GM21390 (cell line): ENCODE measurements at regions not wholly inside any gene's neighbourhood (a gene's known extent, or its start where the extent isn't known, plus 50 kb on each side); places are given as distances from the start of the nearest gene placed in this dataset.
"Not testable (repeated sequence)": the region's sequence is repeated elsewhere in the genome, so short reads cannot be mapped to it uniquely, and the experiment has no call there.

ENCODE experiments used
- ATAC-seq: cut with Tn5 transposase; IDR thresholded peaks from one replicate; pipeline ENCODE4 v1.9.1; 2021; ENCODE audit not compliant: unreplicated experiment

- no peak for ATAC-seq
Measured at GRCh38 chr21:27814226-27814625, 847.3 kb upstream of the ADAMTS5 start.

- ATAC-seq = no peak
Measured at GRCh38 chr21:27813750-27814149, 846.9 kb upstream of the ADAMTS5 start.

- ATAC-seq = no peak
Measured at GRCh38 chr21:27813344-27813743, 846.5 kb upstream of the ADAMTS5 start.

GRCh38 chr21:27812279-27812678 lies 845.4 kb upstream of the ADAMTS5 start:
- ATAC-seq = no peak

- no peak for ATAC-seq
Measured at GRCh38 chr21:27808923-27809322, 842.0 kb upstream of the ADAMTS5 start.

GRCh38 chr21:27807596-27807995 lies 840.7 kb upstream of the ADAMTS5 start:
- ATAC-seq = no peak

- ATAC-seq = no peak
Measured at GRCh38 chr21:27806281-27806680, 839.4 kb upstream of the ADAMTS5 start.

- no peak for ATAC-seq
Measured at GRCh38 chr21:27805696-27806095, 838.8 kb upstream of the ADAMTS5 start.

- ATAC-seq = no peak
Measured at GRCh38 chr21:27804515-27804914, 837.6 kb upstream of the ADAMTS5 start.

- ATAC-seq = no peak
Measured at GRCh38 chr21:27803571-27803970, 836.7 kb upstream of the ADAMTS5 start.

- peak; percentile 69 for ATAC-seq
Measured at GRCh38 chr21:27802816-27803475, 836.1 kb upstream of the ADAMTS5 start.

GRCh38 chr21:27799861-27800260 lies 833.0 kb upstream of the ADAMTS5 start:
- no peak for ATAC-seq

- no peak for ATAC-seq
Measured at GRCh38 chr21:27796106-27796505, 829.2 kb upstream of the ADAMTS5 start.

GRCh38 chr21:27795418-27795817 lies 828.5 kb upstream of the ADAMTS5 start:
- ATAC-seq = no peak

- no peak for ATAC-seq
Measured at GRCh38 chr21:27793901-27794300, 827.0 kb upstream of the ADAMTS5 start.

- ATAC-seq = no peak
Measured at GRCh38 chr21:27787046-27787445, 820.2 kb upstream of the ADAMTS5 start.

GRCh38 chr21:27779606-27780005 lies 812.7 kb upstream of the ADAMTS5 start:
- ATAC-seq = no peak

GRCh38 chr21:27776925-27777553 lies 810.2 kb upstream of the ADAMTS5 start:
- no peak for ATAC-seq

- ATAC-seq = no peak
Measured at GRCh38 chr21:27772816-27773215, 805.9 kb upstream of the ADAMTS5 start.

GRCh38 chr21:27771938-27772483 lies 805.1 kb upstream of the ADAMTS5 start:
- ATAC-seq = no peak

- no peak for ATAC-seq
Measured at GRCh38 chr21:27769763-27770162, 802.9 kb upstream of the ADAMTS5 start.

- ATAC-seq = not testable (repeated sequence)
Measured at GRCh38 chr21:27768046-27768637, 801.3 kb upstream of the ADAMTS5 start.
